ENCODE measurements at regions not wholly inside any gene's neighbourhood (a gene's known extent, or its start where the extent isn't known, plus 50 kb on each side); places are given as distances from the start of the nearest gene placed in this dataset.

DNA sequence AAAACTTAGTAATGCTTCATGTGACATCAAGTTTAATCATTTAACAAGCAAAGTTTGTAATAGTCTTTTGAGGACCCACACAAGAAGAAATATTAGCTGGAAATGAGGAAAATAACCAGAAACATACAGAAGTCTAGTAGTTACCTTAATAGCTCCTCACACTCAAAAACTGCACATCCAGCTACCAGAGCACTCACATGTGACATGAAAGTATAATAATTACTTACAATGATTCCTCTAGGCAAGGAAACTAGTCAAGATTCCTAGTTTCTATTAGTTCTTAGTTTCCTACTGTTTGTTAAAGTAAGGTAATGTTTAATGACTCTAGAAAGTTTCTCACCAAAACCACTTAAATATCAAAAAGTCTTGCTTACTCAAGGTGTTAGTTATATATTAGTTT lies 335.8 kb downstream of the RAD51AP2 start:
- peaks cover 0 to 3% of the 10 kb centered on the region in 2 donors for H3K9me3 Mint-ChIP-seq
- H3K4me3 ChIP-seq (ENCODE audit: low read length), result no peak overlapping the region
- intact Hi-C loops (cut with micrococcal nuclease), result no loop called here
- H3K4me3 Mint-ChIP-seq, result no peak overlapping the region
- no peaks in the 10 kb centered on the region for H3K4me1 ChIP-seq (ENCODE audit: control insufficient read depth, insufficient read depth, low read length)
- H3K36me3 Mint-ChIP-seq, result no peaks in the 10 kb centered on the region
- ATAC-seq (no peak), DNase-seq (no peak)
- no peaks in the 10 kb centered on the region for H3K4me1 Mint-ChIP-seq
- no peak overlapping the region for H3K27ac ChIP-seq (ENCODE audit: low read length)
- H3K27me3 Mint-ChIP-seq (ENCODE audit: low read depth in 2 of 2), result no peaks in the 10 kb centered on the region
- H3K27ac Mint-ChIP-seq, result no peak overlapping the region
- TF ChIP-seq, protein P1, sequence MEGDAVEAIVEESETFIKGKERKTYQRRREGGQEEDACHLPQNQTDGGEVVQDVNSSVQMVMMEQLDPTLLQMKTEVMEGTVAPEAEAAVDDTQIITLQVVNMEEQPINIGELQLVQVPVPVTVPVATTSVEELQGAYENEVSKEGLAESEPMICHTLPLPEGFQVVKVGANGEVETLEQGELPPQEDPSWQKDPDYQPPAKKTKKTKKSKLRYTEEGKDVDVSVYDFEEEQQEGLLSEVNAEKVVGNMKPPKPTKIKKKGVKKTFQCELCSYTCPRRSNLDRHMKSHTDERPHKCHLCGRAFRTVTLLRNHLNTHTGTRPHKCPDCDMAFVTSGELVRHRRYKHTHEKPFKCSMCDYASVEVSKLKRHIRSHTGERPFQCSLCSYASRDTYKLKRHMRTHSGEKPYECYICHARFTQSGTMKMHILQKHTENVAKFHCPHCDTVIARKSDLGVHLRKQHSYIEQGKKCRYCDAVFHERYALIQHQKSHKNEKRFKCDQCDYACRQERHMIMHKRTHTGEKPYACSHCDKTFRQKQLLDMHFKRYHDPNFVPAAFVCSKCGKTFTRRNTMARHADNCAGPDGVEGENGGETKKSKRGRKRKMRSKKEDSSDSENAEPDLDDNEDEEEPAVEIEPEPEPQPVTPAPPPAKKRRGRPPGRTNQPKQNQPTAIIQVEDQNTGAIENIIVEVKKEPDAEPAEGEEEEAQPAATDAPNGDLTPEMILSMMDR (IDR thresholded peaks at IDR 0.05), result no peak
- H3K27me3 ChIP-seq (ENCODE audit: control insufficient read depth, insufficient read depth, low read length), result no peaks in the 10 kb centered on the region
- H3K9me3 ChIP-seq (ENCODE audit: control insufficient read depth, insufficient read depth, low read length), result no peaks in the 10 kb centered on the region
- H3K36me3 ChIP-seq (ENCODE audit: control insufficient read depth, insufficient read depth, low read length), result no peaks in the 10 kb centered on the region

- Histone ChIP-seq H3K36me3 (ENCODE audit: control insufficient read depth, insufficient read depth, low read length) (no peaks in the 10 kb centered on the region), H3K4me1 (ENCODE audit: control insufficient read depth, insufficient read depth, low read length) (no peaks in the 10 kb centered on the region), H3K4me3 (ENCODE audit: low read length) (no peak overlapping the region), H3K27me3 (ENCODE audit: control insufficient read depth, insufficient read depth, low read length) (no peaks in the 10 kb centered on the region), H3K9me3 (ENCODE audit: control insufficient read depth, insufficient read depth, low read length) (no peaks in the 10 kb centered on the region), H3K27ac (ENCODE audit: low read length) (no peak overlapping the region)
- TF ChIP-seq, protein P1 (IDR thresholded peaks at IDR 0.05), result no peak
- no peaks in the 10 kb centered on the region for H3K27me3 Mint-ChIP-seq (ENCODE audit: low read depth in 2 of 2)
- intact Hi-C loops (cut with micrococcal nuclease), result no loop called here
- DNase-seq, result no peak
- no peaks in the 10 kb centered on the region for H3K36me3 Mint-ChIP-seq
- no peaks in the 10 kb centered on the region for H3K4me1 Mint-ChIP-seq
- ATAC-seq, result no peak
- 92% methylated on average over 2 of the region's 4 CpGs for WGBS (ENCODE audit: insufficient coverage)
- no peak overlapping the region for H3K4me3 Mint-ChIP-seq
- H3K27ac Mint-ChIP-seq, result no peak overlapping the region
- H3K9me3 Mint-ChIP-seq, result peaks cover 0 to 3% of the 10 kb centered on the region in 2 donors
Measured at GRCh38 chr2:17181051-17181752, 337.0 kb downstream of the RAD51AP2 start.

DNA sequence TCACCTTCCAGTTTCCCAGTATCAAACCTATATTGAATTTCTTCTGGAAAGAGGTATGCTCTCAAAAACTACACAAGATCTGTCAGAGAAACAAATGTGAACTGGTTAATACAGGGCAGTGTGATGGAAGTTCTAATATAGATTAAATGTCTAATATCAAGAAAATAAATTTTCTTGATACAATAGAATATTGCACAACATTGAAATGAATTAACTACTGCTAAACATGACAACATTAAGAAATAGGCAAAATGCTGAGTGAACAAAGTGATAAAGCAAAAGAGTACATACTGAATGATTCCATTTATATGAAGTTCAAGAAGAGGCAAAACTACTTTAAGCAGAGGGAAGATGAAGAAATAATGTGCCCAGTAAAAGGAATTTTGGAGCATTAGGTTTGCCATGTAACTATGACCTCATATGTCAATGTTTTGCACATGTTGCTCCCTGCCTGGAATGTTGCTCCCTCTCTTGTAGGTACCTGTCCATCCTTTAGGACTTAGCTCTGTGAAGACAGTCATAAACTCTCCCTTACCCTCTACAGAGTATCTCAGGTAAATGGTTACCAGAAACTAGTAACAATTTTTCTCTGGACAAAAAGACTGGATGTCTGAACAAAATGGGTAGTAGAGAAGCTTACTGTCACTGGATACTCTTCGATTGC lies 339.0 kb downstream of the RAD51AP2 start:
- no peaks in the 10 kb centered on the region for H3K27me3 ChIP-seq (ENCODE audit: control insufficient read depth, insufficient read depth, low read length)
- Mint-ChIP-seq H3K4me3 (no peak overlapping the region), H3K4me1 (no peaks in the 10 kb centered on the region), H3K36me3 (no peaks in the 10 kb centered on the region), H3K27me3 (ENCODE audit: low read depth in 2 of 2) (no peaks in the 10 kb centered on the region), H3K27ac (no peak overlapping the region), H3K9me3 (peaks cover 0 to 3% of the 10 kb centered on the region in 2 donors)
- H3K4me1 ChIP-seq (ENCODE audit: control insufficient read depth, insufficient read depth, low read length), result no peaks in the 10 kb centered on the region
- 80% methylated on average over 1 of the region's 1 CpG for WGBS (ENCODE audit: insufficient coverage)
- H3K27ac ChIP-seq (ENCODE audit: low read length), result no peak overlapping the region
- H3K9me3 ChIP-seq (ENCODE audit: control insufficient read depth, insufficient read depth, low read length), result no peaks in the 10 kb centered on the region
- TF ChIP-seq, protein P1 (IDR thresholded peaks at IDR 0.05), result no peak
- ATAC-seq, result no peak
- H3K36me3 ChIP-seq (ENCODE audit: control insufficient read depth, insufficient read depth, low read length), result no peaks in the 10 kb centered on the region
- DNase-seq, result no peak
- intact Hi-C loops (cut with micrococcal nuclease), result no loop called here
- no peak overlapping the region for H3K4me3 ChIP-seq (ENCODE audit: low read length)
